ENCODE measurements at regions not wholly inside any gene's neighbourhood (a gene's known extent, or its start where the extent isn't known, plus 50 kb on each side); places are given as distances from the start of the nearest gene placed in this dataset.

GRCh38 chr17:73987395-73987794 is 216.1 kb upstream of the RPL38 start (continued):
- TF ChIP-seq USF2 (CRISPR knock-in tag; IDR thresholded peaks at IDR 0.05), result no peak

GRCh38 chr17:73987845-73988509 is 215.5 kb upstream of the RPL38 start:
- peaks cover 2% of the 10 kb centered on the region; the same call in 1 of the 2 replicates for H3K27me3 Mint-ChIP-seq (ENCODE audit: low read depth)
- H3K4me1 Mint-ChIP-seq, result peaks cover 11% of the 10 kb centered on the region
- H3K36me3 Mint-ChIP-seq, result no peaks in the 10 kb centered on the region
- no peak for DNase-seq (ENCODE audit: low spot score)
- ChIA-PET POLR2A (no interaction called here), CTCF (interaction anchor here (0.9 to 1.6 kb wide), 3 partner anchors 9 to 20 kb away, joined by 4 to 6 read pairs (median 5); no protein-coding TSS in a partner anchor)
- H3K27ac Mint-ChIP-seq, result no peak overlapping the region
- no peaks in the 10 kb centered on the region for H3K9me3 Mint-ChIP-seq
- no peak for ATAC-seq
- TF ChIP-seq NFE2L1 (CRISPR knock-in tag; IDR thresholded peaks at IDR 0.05) (no peak), NR3C1 (CRISPR knock-in tag; conservative IDR thresholded peaks at IDR 0.05; ENCODE audit: low read depth) (no peak), ZNF121 (CRISPR knock-in tag; IDR thresholded peaks at IDR 0.05) (0 out of 2 replicates have a peak, but pooled peaks have one; percentile 9), MYBL2 (CRISPR knock-in tag; IDR thresholded peaks at IDR 0.05) (no peak), TP53 (CRISPR knock-in tag; IDR thresholded peaks at IDR 0.05) (no peak), EMX1 (CRISPR knock-in tag; IDR thresholded peaks at IDR 0.05) (no peak), AR (CRISPR knock-in tag; IDR thresholded peaks at IDR 0.05) (no peak), NR1H2 (CRISPR knock-in tag; IDR thresholded peaks at IDR 0.05) (no peak), PRRX2 (CRISPR knock-in tag; IDR thresholded peaks at IDR 0.05) (no peak), OVOL2 (CRISPR knock-in tag; IDR thresholded peaks at IDR 0.05; ENCODE audit: borderline replicate concordance) (no peak), GTF2I (CRISPR knock-in tag; conservative IDR thresholded peaks at IDR 0.05) (0 out of 2 replicates have a peak, but pooled peaks have one; percentile 5), GABPB1 (CRISPR knock-in tag; IDR thresholded peaks at IDR 0.05) (no peak), STAT6 (CRISPR knock-in tag; conservative IDR thresholded peaks at IDR 0.05; ENCODE audit: low read depth) (no peak)
- H3K4me3 Mint-ChIP-seq, result no peak overlapping the region

- no peak for ATAC-seq
- no peak overlapping the region for H3K27ac Mint-ChIP-seq
- no peaks in the 10 kb centered on the region for H3K9me3 Mint-ChIP-seq
- H3K27me3 Mint-ChIP-seq (ENCODE audit: low read depth), result no peaks in the 10 kb centered on the region
- H3K4me3 Mint-ChIP-seq, result no peak overlapping the region
- CTCF ChIA-PET, result interaction anchor here (1.3 to 1.4 kb wide), 2 partner anchors 9 to 33 kb away, joined by 3 to 6 read pairs; no protein-coding TSS in a partner anchor
- no peaks in the 10 kb centered on the region for H3K36me3 Mint-ChIP-seq
- DNase-seq (ENCODE audit: low spot score), result no peak
- peaks cover 11% of the 10 kb centered on the region for H3K4me1 Mint-ChIP-seq
- POLR2A ChIA-PET, result no interaction called here
- no peak for TF ChIP-seq ZNF671 (CRISPR knock-in tag; IDR thresholded peaks at IDR 0.05)
- no peak for TF ChIP-seq E2F1 (CRISPR knock-in tag; IDR thresholded peaks at IDR 0.05)
- TF ChIP-seq ZBTB21 (CRISPR knock-in tag; IDR thresholded peaks at IDR 0.05; ENCODE audit: borderline replicate concordance), result no peak
- no peak for TF ChIP-seq ARID4B (CRISPR knock-in tag; IDR thresholded peaks at IDR 0.05; ENCODE audit: borderline replicate concordance)
Observed at GRCh38 chr17:73989671-73990070, 213.8 kb upstream of the RPL38 start.
